Heart left ventricle (tissue), 16 donors: ENCODE measurements at regions not wholly inside any gene's neighbourhood (a gene's known extent, or its start where the extent isn't known, plus 50 kb on each side); places are given as distances from the start of the nearest gene placed in this dataset.
A peak's percentile ranks its signal among the peaks of the same experiment; 100 is the strongest.

Experiments
- ATAC-seq, 4 donors: fragments of 200-7000 bp; cut with Tn5 transposase; one replicate each; pipeline ENCODE4 v1.9.1; 2020 to 2022; ENCODE audit warnings: moderate library complexity in 4 of 4, mild to moderate bottlenecking in 3 of 4, moderate number of reproducible peaks in 1 of 4
- DNase-seq, 5 donors: peaks; one replicate each; pipeline ENCODE4 v3.0.0-alpha.2; 2020
- H3K27ac ChIP-seq, 12 donors: fragments of 200-600 bp; sonication (generic) in 4 of 12; one replicate each; pipeline versions ENCODE4 v1.5.0 to v1.8.0; 2016 to 2022; ENCODE audit warnings: mild to moderate bottlenecking in 2 of 12
- H3K27me3 ChIP-seq, 9 donors: fragments of 200-600 bp; sonication (generic) in 2 of 9; one replicate each; pipeline versions ENCODE4 v1.5.1 to v1.8.0; 2016 to 2022; ENCODE audit warnings: mild to moderate bottlenecking in 3 of 9
- H3K36me3 ChIP-seq, 9 donors: fragments of 200-600 bp; sonication (generic) in 2 of 9; one replicate each; pipeline versions ENCODE4 v1.5.0 to v1.8.0; 2018 to 2022; ENCODE audit warnings: mild to moderate bottlenecking in 2 of 9
- H3K4me1 ChIP-seq, 12 donors: fragments of 200-600 bp; sonication (generic) in 4 of 12; one replicate each; pipeline versions ENCODE4 v1.5.0 to v1.8.0; 2016 to 2022; ENCODE audit warnings: mild to moderate bottlenecking in 3 of 12
- H3K4me3 ChIP-seq, 12 donors: fragments of 200-600 bp; sonication (generic) in 4 of 12; one replicate each; pipeline versions ENCODE4 v1.5.0 to v1.8.0; 2017 to 2022; ENCODE audit warnings: mild to moderate bottlenecking in 9 of 12, moderate library complexity in 4 of 12
- H3K9me3 ChIP-seq, 12 donors: fragments of 200-600 bp; sonication (generic) in 4 of 12; one replicate each; pipeline versions ENCODE4 v1.5.0 to v1.8.0; 2016 to 2022; ENCODE audit warnings: mild to moderate bottlenecking in 1 of 12
- CTCF ChIP-seq, 12 donors: fragments of 200-600 bp; sonication (generic) in 4 of 12; IDR thresholded peaks; one replicate each; pipeline versions ENCODE4 v1.5.0 to v1.8.0; 2018 to 2022; ENCODE audit warnings: antibody characterized with exemption in 12 of 12, mild to moderate bottlenecking in 5 of 12
- POLR2A ChIP-seq, 2 donors: fragments of 450-650 bp; IDR thresholded peaks; one replicate each; pipeline ENCODE4 v1.6.1; 2017; ENCODE audit warnings: antibody characterized with exemption in 2 of 2, mild to moderate bottlenecking in 2 of 2, moderate library complexity in 2 of 2
- WGBS, 4 donors: extraction: QIAGEN DNeasy Blood & Tissue Kit in 2 of 4; methylation state at CpG; one replicate each; pipeline versions ENCODE4 v1.1.5 to v1.1.7; 2013 to 2018; 5-methylcytosine and 5-hydroxymethylcytosine counted together
- intact Hi-C, 10 donors: fragments of 100-400 bp; cut with DNase I; formaldehyde crosslinking; loops; one replicate each; pipeline versions ENCODE4 v1.11.1 to v1.14.2; 2022
- donor health status: ischemic (EF 13 %, LVEDD 7.1; RV severe dilation, severe dysfunction).
- donor health status: healthy with polysubstance abuse.
- donor health status: DM: no; HTN: yes; CAD: no.
- donor health status: DM: no; HTN: no; CAD: no.
- donor health status: ischemic (EF 25% LVEDD 6.9; RV normal size, moderate dysfunction).
- donor health status: ischemic (EF 25% LVEDD 5.7; RV mildly dilated, moderate dysfunction).
- donor health status: healthy.
- donor health status: DM: yes; HTN: yes; CAD: no.
- donor health status: ischemic (EF 35%, LVEDD 5.7; RV mildly dilated, moderate dysfunction).
- donor health status: nonischemic (EF 11% LVEDD 7.7; RV severe dilation, severe dysfunction).
- donor health status: DM: yes; HTN: yes; CAD: no.
- donor health status: PGD.
- donor health status: ischemic (EF 29% LVEDD 5.4; RV normal size, mild dysfunction).
- donor health status: nonischemic (EF 23%, LVEDD 6.1; RV moderate dilation, normal function).

GRCh38 chr17:69630056-69630635, 215.6 kb downstream of the MAP2K6 start:
- TF ChIP-seq CTCF (IDR thresholded peaks at IDR 0.05) (no peak), POLR2A (IDR thresholded peaks at IDR 0.05) (no peak)
- Histone ChIP-seq H3K27ac (no peak overlapping the region), H3K36me3 (no peaks in the 10 kb centered on the region), H3K4me1 (no peaks in the 10 kb centered on the region), H3K9me3 (peaks cover 0 to 6% (median 0%) of the 10 kb centered on the region in 12 donors), H3K4me3 (no peak overlapping the region), H3K27me3 (no peaks in the 10 kb centered on the region)
- DNase-seq (no peak), ATAC-seq (no peak)
- intact Hi-C loops: no loop called here
- WGBS, 4 donors: 67 to 83% (median 78%) methylated on average over 1 of the region's 1 CpG

- H3K27ac ChIP-seq: no peak overlapping the region
- no peaks in the 10 kb centered on the region for H3K4me1 ChIP-seq
- peaks cover 0 to 6% (median 0%) of the 10 kb centered on the region in 12 donors for H3K9me3 ChIP-seq
- no peaks in the 10 kb centered on the region for H3K27me3 ChIP-seq
- TF ChIP-seq POLR2A (IDR thresholded peaks at IDR 0.05) (no peak), CTCF (IDR thresholded peaks at IDR 0.05) (no peak)
- intact Hi-C loops: no loop called here
- no peaks in the 10 kb centered on the region for H3K36me3 ChIP-seq
- 40 to 55% (median 53%) methylated on average over 1 of the region's 1 CpG for WGBS, 4 donors
- H3K4me3 ChIP-seq: no peak overlapping the region
- DNase-seq (no peak), ATAC-seq (no peak)
These were observed 220.3 kb downstream of the MAP2K6 start for GRCh38 chr17:69634844-69635243.

- H3K9me3 ChIP-seq: no peaks in the 10 kb centered on the region
- H3K27ac ChIP-seq: no peak overlapping the region
- ATAC-seq: peak in 1 of 4 donors; percentile 54
- H3K4me1 ChIP-seq: no peaks in the 10 kb centered on the region
- no peak for DNase-seq
- 70 to 85% (median 80%) methylated on average over 4 of the region's 4 CpGs for WGBS, 4 donors
- intact Hi-C loops: no loop called here
- no peaks in the 10 kb centered on the region for H3K27me3 ChIP-seq
- no peak overlapping the region for H3K4me3 ChIP-seq
- H3K36me3 ChIP-seq: no peaks in the 10 kb centered on the region
- no peak for TF ChIP-seq CTCF (IDR thresholded peaks at IDR 0.05)
- TF ChIP-seq POLR2A (IDR thresholded peaks at IDR 0.05): no peak
These were observed 223.1 kb downstream of the MAP2K6 start for GRCh38 chr17:69637446-69638156.

- intact Hi-C loops: no loop called here
- WGBS, 4 donors: 87 to 100% (median 92%) methylated on average over 1 of the region's 1 CpG
- Histone ChIP-seq H3K36me3 (no peaks in the 10 kb centered on the region), H3K27ac (no peak overlapping the region), H3K9me3 (no peaks in the 10 kb centered on the region), H3K4me1 (peaks cover 0 to 8% (median 0%) of the 10 kb centered on the region in 12 donors), H3K27me3 (no peaks in the 10 kb centered on the region), H3K4me3 (no peak overlapping the region)
- DNase-seq: no peak
- TF ChIP-seq POLR2A (IDR thresholded peaks at IDR 0.05) (no peak), CTCF (IDR thresholded peaks at IDR 0.05) (no peak)
- no peak for ATAC-seq
These were observed 224.6 kb downstream of the MAP2K6 start for GRCh38 chr17:69639096-69639495.
